GM21529 (cell line): ENCODE measurements at regions not wholly inside any gene's neighbourhood (a gene's known extent, or its start where the extent isn't known, plus 50 kb on each side); places are given as distances from the start of the nearest gene placed in this dataset.

ENCODE experiments used
- ATAC-seq: cut with Tn5 transposase; IDR thresholded peaks from one replicate; pipeline ENCODE4 v1.9.1; 2021; ENCODE audit not compliant: unreplicated experiment

DNA sequence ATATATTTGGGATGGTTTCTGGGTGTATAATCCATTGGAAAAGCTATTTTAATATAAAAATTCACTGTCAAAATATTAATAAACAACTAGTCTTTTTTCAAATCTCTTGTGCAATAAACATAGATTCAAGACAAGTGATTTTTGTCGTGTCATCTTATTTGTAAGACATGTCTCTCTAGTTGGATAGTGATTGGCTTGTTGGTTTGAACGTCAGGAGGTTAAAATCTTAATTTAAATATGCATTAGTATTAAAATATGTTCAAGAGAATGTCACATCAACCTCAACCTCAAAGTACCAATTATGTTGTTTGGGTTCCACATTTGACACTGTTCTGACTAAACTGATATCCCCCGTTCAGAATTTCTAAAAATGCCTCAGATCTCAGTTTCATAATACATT, 287.6 kb downstream of the CASP12 start:
- no peak for ATAC-seq

DNA sequence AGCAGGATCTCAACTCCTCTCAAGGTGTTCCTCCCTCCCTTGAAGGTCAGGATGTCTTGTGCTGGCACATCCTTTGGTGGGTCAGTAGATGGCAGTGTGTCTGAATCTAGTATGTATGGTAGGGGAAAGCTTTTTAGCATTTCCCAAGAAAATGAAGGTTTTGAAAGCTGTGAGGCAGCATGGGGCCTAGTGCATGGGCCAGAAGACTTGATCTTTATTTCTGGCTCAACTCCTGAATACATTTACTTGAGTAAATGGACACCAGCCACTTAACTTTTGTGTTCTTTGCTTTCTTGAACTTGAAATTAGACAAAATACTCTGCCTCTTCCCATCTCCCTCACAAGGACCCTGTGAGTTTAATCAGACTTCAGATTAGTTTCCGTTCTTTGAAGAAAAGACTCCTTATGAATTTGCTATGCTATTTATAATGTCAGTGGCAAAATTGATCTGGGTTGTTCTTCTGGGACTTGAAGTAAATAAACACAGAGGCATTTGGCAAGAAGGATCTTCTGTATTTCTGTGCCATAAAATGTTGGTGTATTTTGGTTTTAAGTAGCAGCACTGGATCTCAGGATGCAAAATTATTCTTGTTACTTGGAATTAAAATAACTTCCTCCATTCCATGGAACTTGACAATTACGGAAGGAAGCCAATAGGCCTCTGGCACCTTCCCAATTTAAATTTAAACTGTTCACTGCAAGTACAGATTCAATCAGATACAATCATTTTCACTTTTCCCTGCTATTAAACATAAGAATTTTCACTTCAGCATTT, 288.8 kb downstream of the CASP12 start:
- peak; percentile 94 for ATAC-seq

GRCh38 chr11:104602643-104603042, 295.6 kb downstream of the CASP12 start:
- ATAC-seq: no peak

- no peak for ATAC-seq
These were observed 303.9 kb downstream of the CASP12 start for GRCh38 chr11:104594228-104594958.

GRCh38 chr11:104588970-104589369, 309.3 kb downstream of the CASP12 start:
- no peak for ATAC-seq

- no peak for ATAC-seq
These were observed 309.8 kb downstream of the CASP12 start for GRCh38 chr11:104588446-104588845.

GRCh38 chr11:104584823-104585222, 313.4 kb downstream of the CASP12 start:
- no peak for ATAC-seq

DNA sequence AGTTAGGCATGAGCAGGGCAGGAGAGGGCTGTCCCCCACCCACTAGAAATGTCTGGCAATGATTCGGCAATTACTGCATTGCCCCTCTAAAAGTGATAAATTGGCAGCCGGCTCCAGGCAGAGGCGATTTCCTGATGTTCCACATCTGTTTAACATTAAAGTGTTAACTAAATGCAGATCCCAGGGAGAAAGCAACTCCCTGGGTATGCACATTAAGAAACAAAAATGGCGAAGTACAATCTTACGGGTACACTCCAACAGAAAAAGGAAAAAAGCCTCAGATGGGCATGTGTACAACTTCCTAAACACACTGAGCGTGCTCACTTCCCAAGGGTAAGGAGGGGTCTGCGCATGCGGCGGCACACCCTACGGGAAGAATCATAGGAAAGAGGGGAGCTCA, 314.4 kb downstream of the CASP12 start:
- ATAC-seq: no peak

GRCh38 chr11:104582431-104582830, 315.8 kb downstream of the CASP12 start:
- no peak for ATAC-seq

- ATAC-seq: no peak
These were observed 316.8 kb downstream of the CASP12 start for GRCh38 chr11:104581246-104581980.

GRCh38 chr11:104573441-104573990, 324.7 kb downstream of the CASP12 start:
- ATAC-seq: no peak

DNA sequence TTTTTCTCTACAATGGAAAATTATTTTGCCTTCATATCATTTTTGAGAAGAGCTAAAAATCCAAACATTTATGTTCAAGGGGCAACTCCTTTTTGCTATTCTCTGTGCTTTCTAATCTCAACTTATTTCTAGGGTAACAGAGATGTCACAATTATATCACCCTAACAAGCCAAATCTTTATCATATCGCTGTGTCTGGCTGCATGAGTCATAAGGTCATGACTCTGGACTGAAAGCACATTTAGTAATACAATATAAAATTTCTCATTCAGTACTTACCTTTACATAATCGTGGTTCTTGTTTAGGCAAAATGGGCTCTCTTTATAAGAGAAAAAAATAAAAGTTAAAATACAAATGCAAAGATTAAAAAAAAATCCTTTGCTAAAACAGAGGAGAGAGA, 326.0 kb downstream of the CASP12 start:
- ATAC-seq: no peak

GRCh38 chr11:104570078-104570701, 328.1 kb downstream of the CASP12 start:
- ATAC-seq: no peak

- no peak for ATAC-seq
These were observed 332.7 kb downstream of the CASP12 start for GRCh38 chr11:104565583-104565961.

GRCh38 chr11:104564921-104565582, 333.2 kb downstream of the CASP12 start:
- ATAC-seq: no peak

- ATAC-seq: no peak
These were observed 341.5 kb downstream of the CASP12 start for GRCh38 chr11:104556606-104557301.

DNA sequence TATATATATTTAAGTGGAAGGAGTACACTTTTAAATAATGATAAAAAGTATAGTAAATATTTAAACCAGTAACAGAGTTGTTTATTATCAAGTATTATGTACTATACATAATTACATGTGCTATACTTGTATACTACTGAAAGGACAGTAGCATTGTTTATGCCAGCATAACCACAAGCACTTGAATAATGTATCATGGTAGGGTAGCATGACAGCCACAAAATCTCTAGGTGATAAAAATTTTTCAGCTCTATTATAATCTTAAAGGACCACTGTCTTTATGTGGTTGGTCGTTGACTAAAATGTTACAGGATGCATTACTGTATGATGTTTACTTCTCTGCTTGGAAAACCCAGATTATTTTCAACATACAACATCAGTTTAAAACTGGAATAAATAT, 349.2 kb downstream of the CASP12 start:
- no peak for ATAC-seq

DNA sequence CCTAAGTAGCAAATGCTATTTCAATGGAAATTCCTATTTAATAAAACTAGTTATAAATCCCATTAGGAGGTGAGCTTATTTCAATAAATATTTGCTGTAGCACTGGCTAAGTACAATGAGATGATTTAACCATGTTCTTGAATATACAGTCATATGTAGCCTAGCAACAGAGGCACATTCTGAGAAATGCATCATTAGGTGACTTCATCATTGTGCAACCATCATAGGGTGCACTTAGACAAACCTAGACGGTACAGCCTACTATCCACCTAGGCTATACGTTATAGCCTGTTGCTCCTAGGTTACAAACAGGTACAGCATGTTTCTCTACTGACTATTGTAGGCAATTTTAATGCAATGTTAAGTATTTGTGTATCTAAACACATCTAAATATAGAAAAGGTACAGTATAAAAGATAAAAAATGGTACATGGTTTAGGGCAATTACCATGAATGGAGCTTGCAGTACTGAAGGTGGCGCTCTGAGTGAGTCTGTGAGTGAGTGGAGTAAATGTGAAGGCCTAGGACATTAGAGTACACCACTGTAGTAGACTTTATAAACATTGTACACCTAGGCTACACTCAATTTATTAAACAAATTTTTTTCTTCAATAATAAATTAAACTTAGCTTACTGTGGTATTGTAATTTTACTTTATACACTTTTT, 350.1 kb downstream of the CASP12 start:
- ATAC-seq: no peak

DNA sequence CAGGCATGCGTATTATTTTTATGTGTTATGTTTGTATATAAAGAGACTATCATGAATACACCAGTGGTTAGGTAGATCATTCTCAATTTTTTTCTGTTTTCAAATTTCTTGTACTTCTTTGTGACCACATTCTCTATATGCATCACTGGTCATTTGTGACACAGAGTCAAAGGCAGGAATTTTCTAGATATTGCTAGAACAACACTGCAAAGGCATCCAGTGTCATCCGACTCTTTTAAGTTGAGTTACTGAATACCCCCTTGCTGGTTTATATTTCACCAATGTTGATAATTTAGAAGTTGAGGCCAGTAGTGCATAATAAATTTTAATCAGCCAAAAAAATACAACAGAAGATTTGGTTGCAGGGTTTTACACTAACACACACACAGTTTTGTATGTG, 351.8 kb downstream of the CASP12 start:
- no peak for ATAC-seq
